Coronary artery (tissue), 2 donors: ENCODE measurements at regions not wholly inside any gene's neighbourhood (a gene's known extent, or its start where the extent isn't known, plus 50 kb on each side); places are given as distances from the start of the nearest gene placed in this dataset.

Source experiments
- DNase-seq: peaks from one replicate; pipeline ENCODE4 v3.0.0-alpha.2; 2017; ENCODE audit warnings: low spot score
- H3K27ac ChIP-seq, 2 donors: fragments of 200-600 bp; sonication (generic); one replicate each; pipeline ENCODE4 v1.5.1; 2016 to 2019
- H3K4me3 ChIP-seq: fragments of 200-600 bp; sonication (generic); 2 replicates; pipeline ENCODE4 v1.5.1; 2016; ENCODE audit warnings: mild to moderate bottlenecking, moderate library complexity
- TF ChIP-seq, protein P1 (sequence below): fragments of 200-600 bp; sonication (generic); IDR thresholded peaks from one replicate; pipeline ENCODE4 v1.5.1; 2019; ENCODE audit warnings: antibody characterized with exemption

DNA sequence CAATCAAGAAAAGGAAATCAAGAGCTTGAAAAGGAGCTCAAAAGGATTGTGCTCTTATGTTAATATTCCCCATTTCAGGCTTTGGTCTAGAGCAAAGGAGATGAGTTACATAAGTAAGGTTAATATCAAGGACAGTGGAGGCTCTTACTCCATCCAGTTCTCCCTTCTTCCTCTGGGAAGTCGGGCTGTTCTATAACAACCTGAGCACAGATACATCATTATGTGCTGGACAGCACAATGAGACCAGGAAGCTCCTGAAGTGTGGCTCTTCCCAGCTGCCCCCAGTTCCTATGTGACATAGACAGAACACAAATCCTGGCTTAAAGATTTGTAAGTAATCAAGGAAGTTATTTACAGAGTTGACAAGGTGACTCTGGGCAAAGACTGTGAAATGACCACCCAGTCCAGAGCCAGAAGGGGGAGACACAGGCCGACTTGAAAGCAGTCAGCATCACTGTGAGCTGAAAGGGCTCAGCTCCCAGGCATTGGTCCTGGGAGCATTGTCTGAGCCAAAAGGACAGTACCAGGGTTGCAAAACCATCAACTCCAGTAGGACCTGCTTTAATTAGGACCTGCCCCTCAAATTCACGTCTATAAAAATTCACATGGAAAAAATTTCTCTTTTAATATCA lies 917.6 kb upstream of the ACVR2A start:
- Histone ChIP-seq H3K27ac (no peak overlapping the region), H3K4me3 (no peak overlapping the region)
- TF ChIP-seq, protein P1, sequence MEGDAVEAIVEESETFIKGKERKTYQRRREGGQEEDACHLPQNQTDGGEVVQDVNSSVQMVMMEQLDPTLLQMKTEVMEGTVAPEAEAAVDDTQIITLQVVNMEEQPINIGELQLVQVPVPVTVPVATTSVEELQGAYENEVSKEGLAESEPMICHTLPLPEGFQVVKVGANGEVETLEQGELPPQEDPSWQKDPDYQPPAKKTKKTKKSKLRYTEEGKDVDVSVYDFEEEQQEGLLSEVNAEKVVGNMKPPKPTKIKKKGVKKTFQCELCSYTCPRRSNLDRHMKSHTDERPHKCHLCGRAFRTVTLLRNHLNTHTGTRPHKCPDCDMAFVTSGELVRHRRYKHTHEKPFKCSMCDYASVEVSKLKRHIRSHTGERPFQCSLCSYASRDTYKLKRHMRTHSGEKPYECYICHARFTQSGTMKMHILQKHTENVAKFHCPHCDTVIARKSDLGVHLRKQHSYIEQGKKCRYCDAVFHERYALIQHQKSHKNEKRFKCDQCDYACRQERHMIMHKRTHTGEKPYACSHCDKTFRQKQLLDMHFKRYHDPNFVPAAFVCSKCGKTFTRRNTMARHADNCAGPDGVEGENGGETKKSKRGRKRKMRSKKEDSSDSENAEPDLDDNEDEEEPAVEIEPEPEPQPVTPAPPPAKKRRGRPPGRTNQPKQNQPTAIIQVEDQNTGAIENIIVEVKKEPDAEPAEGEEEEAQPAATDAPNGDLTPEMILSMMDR = no peak
- no peak for DNase-seq

DNA sequence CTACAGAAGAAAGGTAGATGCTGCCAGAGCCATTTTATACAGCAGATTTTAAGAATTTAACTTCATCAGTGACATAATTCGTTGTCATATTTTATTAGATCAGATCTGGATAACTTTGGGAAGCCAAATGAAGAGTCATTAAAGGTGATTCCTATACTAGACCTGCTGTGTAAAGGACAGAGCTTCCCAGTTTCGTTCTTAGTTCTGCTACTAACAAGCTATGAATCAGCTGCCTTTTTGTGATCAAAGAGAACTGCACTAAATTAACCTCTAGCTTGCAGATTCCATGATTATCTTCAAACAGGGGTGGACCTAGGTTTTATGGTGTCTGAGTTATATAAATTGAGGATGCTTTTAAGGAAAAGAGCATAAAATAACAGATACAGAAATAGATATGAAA lies 926.5 kb upstream of the ACVR2A start:
- no peak overlapping the region for H3K27ac ChIP-seq
- TF ChIP-seq, protein P1 = no peak
- DNase-seq = no peak
- no peak overlapping the region for H3K4me3 ChIP-seq

DNA sequence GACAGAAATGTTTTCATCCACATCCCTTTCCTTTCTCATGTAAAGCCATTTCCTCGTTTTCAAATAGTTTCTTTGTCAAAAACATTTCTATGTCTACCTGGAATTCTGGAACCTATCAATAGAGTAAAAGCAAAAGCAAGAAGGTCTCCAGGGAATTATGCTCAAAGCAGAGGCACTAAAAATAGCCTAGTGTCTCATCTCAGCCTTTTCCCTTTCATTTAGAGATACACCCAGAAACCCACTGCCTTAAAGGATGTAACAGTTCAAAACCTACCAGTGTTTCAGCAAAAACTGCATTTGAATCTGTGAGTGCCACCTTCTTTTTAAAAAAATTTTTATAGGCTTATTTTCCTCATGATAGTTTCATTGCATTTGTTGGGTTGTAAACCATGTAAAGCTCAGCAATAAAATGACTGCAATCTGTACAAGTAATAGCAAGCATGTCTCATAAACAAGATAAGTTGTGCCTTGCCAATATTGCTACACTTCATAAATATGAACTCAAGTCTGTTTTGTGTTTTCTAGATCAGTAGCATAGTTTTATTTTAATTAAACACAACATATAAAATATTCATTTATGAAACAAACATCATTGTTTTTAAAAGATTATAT lies 927.3 kb upstream of the ACVR2A start:
- H3K27ac ChIP-seq = no peak overlapping the region
- TF ChIP-seq, protein P1 = no peak

DNA sequence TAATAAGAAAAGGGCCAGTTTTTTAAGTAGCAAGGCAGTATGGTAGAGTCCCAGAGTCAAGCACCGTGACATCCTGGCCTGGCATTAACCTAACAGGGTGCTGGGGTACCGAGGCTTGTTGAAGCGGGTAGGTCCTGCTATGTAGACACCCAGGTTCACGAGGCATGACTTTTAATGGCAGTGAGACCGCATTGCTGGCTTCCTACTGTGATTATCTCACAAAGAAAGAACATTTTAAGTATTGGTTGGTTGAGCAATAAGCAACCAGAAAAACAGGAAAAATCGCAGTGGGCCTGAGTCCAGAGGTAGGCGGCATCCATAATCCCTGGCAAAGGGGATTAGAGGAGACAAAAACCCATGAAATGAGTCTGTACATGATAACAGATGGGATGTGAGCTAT lies 927.9 kb upstream of the ACVR2A start:
- H3K27ac ChIP-seq = no peak overlapping the region
- TF ChIP-seq, protein P1 = no peak
- DNase-seq = no peak
- no peak overlapping the region for H3K4me3 ChIP-seq

More for the DNA sequence above, 927.3 kb upstream of the ACVR2A start:
- H3K4me3 ChIP-seq = no peak overlapping the region
- DNase-seq = no peak

DNA sequence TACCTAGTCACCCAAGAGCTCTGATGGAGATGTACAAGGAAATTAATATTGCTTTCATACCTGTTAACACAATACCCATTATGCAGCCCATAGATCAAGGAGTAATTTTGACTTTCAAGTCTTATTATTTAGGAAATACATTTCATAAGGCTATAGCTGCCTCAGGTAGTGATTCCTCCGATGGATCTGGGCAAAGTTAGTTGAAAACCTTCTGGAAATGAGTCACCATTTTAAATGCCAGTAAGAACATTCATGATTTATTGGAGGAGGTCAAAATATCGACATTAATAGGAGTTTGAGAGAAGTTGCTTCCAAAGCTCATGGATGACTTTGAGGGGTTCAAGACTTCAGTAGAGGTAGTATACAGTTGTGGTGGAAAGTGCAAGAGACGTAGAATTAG lies 931.4 kb upstream of the ACVR2A start:
- TF ChIP-seq, protein P1 = no peak
- no peak for DNase-seq
- H3K4me3 ChIP-seq = no peak overlapping the region
- no peak overlapping the region for H3K27ac ChIP-seq

DNA sequence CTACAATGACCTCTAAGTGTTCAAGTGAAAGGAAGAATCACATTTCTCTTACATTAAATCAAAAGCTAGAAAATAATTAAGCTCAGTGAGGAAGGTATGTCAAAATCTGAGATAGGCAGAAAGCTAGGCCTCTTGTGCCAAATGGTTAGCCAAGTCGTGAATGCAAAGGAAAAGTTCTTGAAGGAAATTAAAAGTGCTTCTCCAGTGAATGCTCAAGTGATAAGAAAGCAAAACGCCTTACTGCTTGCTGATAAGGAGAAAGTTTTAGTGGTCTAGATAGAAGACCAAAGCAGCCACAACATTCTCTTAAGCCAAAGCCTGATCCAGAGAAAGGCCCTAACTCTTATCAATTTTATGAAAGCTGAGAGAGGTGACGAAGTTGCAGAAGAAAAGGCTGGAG lies 932.3 kb upstream of the ACVR2A start:
- TF ChIP-seq, protein P1 = no peak
- DNase-seq = no peak
- no peak overlapping the region for H3K27ac ChIP-seq
- no peak overlapping the region for H3K4me3 ChIP-seq

DNA sequence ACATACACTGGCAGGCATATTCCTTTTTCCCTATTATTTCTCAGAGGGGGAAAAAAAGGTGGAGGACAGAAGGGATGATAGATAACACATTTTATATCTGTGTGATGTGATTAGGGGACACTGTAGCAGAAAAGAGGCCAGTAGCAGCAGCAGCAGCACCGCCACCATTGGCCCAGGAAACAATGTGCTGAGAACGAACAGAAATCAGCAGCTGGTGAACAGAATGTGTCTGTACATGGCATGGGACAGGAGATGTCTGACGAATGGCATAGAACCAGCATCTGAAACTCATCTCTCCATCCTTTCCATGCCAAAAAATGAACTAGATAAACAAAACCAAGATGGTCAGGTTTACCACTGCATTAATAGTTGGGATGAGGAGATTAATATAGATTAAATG lies 936.1 kb upstream of the ACVR2A start:
- no peak for DNase-seq
- Histone ChIP-seq H3K4me3 (no peak overlapping the region), H3K27ac (no peak overlapping the region)
- TF ChIP-seq, protein P1 = no peak
